C1 segment of cervical spinal cord (tissue), 14 donors: ENCODE measurements at regions not wholly inside any gene's neighbourhood (a gene's known extent, or its start where the extent isn't known, plus 50 kb on each side); places are given as distances from the start of the nearest gene placed in this dataset.
"Not testable (repeated sequence)": the region's sequence is repeated elsewhere in the genome, so short reads cannot be mapped to it uniquely, and the experiment has no call there.

ENCODE experiments used
- DNase-seq, 14 donors: peaks; one replicate each; lab custom pipeline; 2025; lab: John Stamatoyannopoulos, UW

- not testable (repeated sequence) for DNase-seq
These were observed 234.6 kb upstream of the CASK start for GRCh38 chrX:42157923-42158322.

- DNase-seq, result no peak
These were observed 228.5 kb upstream of the CASK start for GRCh38 chrX:42151808-42152207.

- DNase-seq, result no peak
These were observed 226.4 kb upstream of the CASK start for GRCh38 chrX:42149765-42150164.

- no peak for DNase-seq
These were observed 225.9 kb upstream of the CASK start for GRCh38 chrX:42149281-42149680.

GRCh38 chrX:42143866-42144592 is 220.7 kb upstream of the CASK start:
- no peak for DNase-seq

GRCh38 chrX:42140320-42140719 is 217.0 kb upstream of the CASK start:
- no peak for DNase-seq

GRCh38 chrX:42135583-42136228 is 212.4 kb upstream of the CASK start:
- no peak for DNase-seq

GRCh38 chrX:42131856-42132255 is 208.5 kb upstream of the CASK start:
- DNase-seq, result no peak

GRCh38 chrX:42129022-42129940 is 205.9 kb upstream of the CASK start:
- no peak for DNase-seq

- DNase-seq, result no peak
These were observed 205.2 kb upstream of the CASK start for GRCh38 chrX:42128587-42128986.

GRCh38 chrX:42128020-42128419 is 204.7 kb upstream of the CASK start:
- DNase-seq, result no peak

- DNase-seq, result no peak
These were observed 204.2 kb upstream of the CASK start for GRCh38 chrX:42127563-42127962.

GRCh38 chrX:42123369-42123768 is 200.0 kb upstream of the CASK start:
- no peak for DNase-seq

- no peak for DNase-seq
These were observed 195.7 kb upstream of the CASK start for GRCh38 chrX:42119076-42119475.

GRCh38 chrX:42117318-42117717 is 194.0 kb upstream of the CASK start:
- DNase-seq, result no peak

- no peak for DNase-seq
These were observed 186.1 kb upstream of the CASK start for GRCh38 chrX:42109428-42109827.

- no peak for DNase-seq
These were observed 184.4 kb upstream of the CASK start for GRCh38 chrX:42107495-42108488.

- no peak for DNase-seq
These were observed 183.2 kb upstream of the CASK start for GRCh38 chrX:42106556-42106955.

- DNase-seq, result no peak
These were observed 179.4 kb upstream of the CASK start for GRCh38 chrX:42102586-42103282.

GRCh38 chrX:42098900-42099299 is 175.5 kb upstream of the CASK start:
- no peak for DNase-seq

GRCh38 chrX:42097486-42097885 is 174.1 kb upstream of the CASK start:
- no peak for DNase-seq
